K562 (cell line): ENCODE measurements at regions not wholly inside any gene's neighbourhood (a gene's known extent, or its start where the extent isn't known, plus 50 kb on each side); places are given as distances from the start of the nearest gene placed in this dataset.
A peak's percentile ranks its signal among the peaks of the same experiment; 100 is the strongest.

Experiments
- CHD1 ChIP-seq: fragments of 200-600 bp; sonication (generic); IDR thresholded peaks from one replicate; pipeline ENCODE4 v1.6.1; 2012; ENCODE audit warnings: mild to moderate bottlenecking, moderate library complexity, low read length, inconsistent platforms
- CTBP1 ChIP-seq: fragments of 450-650 bp; IDR thresholded peaks from 2 replicates; pipeline ENCODE4 v1.6.1; 2016; ENCODE audit warnings: borderline replicate concordance
- GTF2F1 ChIP-seq: IDR thresholded peaks from 2 replicates; pipeline ENCODE4 v1.6.1; 2011; ENCODE audit warnings: low read depth, low read length, improper control_type of control experiment
- HMG20A ChIP-seq: fragments of 450-650 bp; formaldehyde crosslinking; conservative IDR thresholded peaks from 2 replicates; pipeline ENCODE4 v1.4.0; 2020; ENCODE audit warnings: mild to moderate bottlenecking, mixed read lengths
- JUN ChIP-seq, 2 experiments: sonication (generic) in 1 of 2; formaldehyde crosslinking in 1 of 2; IDR thresholded peaks; 2 replicates each; pipeline versions ENCODE4 v1.6.1 to v1.8.0; 2012 to 2022; ENCODE audit warnings: borderline replicate concordance in 2 of 2, mild to moderate bottlenecking in 2 of 2, improper control_type of control experiment in 1 of 2, low read depth in 1 of 2, low read length in 1 of 2, missing genetic modification reagents in 1 of 2
- MAZ ChIP-seq, 2 experiments: fragments of 450-650 bp in 1 of 2; sonication (generic) in 1 of 2; formaldehyde crosslinking; IDR thresholded peaks in 1 of 2; conservative IDR thresholded peaks in 1 of 2; 2 replicates each; pipeline versions ENCODE4 v1.4.0 to v1.5.0; 2020; ENCODE audit warnings: mild to moderate bottlenecking in 1 of 2, missing genetic modification reagents in 1 of 2
- MTA3 ChIP-seq: fragments of 450-650 bp; formaldehyde crosslinking; IDR thresholded peaks from 2 replicates; pipeline ENCODE4 v1.6.1; 2017; ENCODE audit warnings: mild to moderate bottlenecking, borderline replicate concordance
- PHB2 ChIP-seq: fragments of 450-650 bp; IDR thresholded peaks from 2 replicates; pipeline ENCODE4 v1.6.1; 2017; ENCODE audit warnings: low read depth
- RNF2 ChIP-seq: sonication (generic); IDR thresholded peaks from 2 replicates; pipeline ENCODE4 v1.6.1; 2016
- TEAD1 ChIP-seq, 2 experiments: fragments of 450-650 bp in 1 of 2; sonication (generic) in 1 of 2; formaldehyde crosslinking; IDR thresholded peaks; 2 replicates each; pipeline versions ENCODE4 v1.4.0 to v1.8.0; 2020 to 2022; ENCODE audit warnings: mild to moderate bottlenecking in 2 of 2, missing genetic modification reagents in 1 of 2
- TGIF2 ChIP-seq: sonication (generic); formaldehyde crosslinking; IDR thresholded peaks from 2 replicates; pipeline ENCODE4 v1.8.1; 2022; ENCODE audit warnings: mild to moderate bottlenecking, missing genetic modification reagents, moderate library complexity
- ZC3H8 ChIP-seq: fragments of 450-650 bp; IDR thresholded peaks from 2 replicates; pipeline ENCODE4 v1.6.1; 2017
- ZFPM2 ChIP-seq: fragments of 250-450 bp; sonication (Bioruptor Pico); IDR thresholded peaks from 2 replicates; pipeline ENCODE4 v1.5.1; 2022; ENCODE audit warnings: mild to moderate bottlenecking
- ZNF143 ChIP-seq: sonication (generic); formaldehyde crosslinking; IDR thresholded peaks from 2 replicates; pipeline ENCODE4 v1.9.0; 2022; ENCODE audit warnings: mild to moderate bottlenecking, missing genetic modification reagents
- ZNF24 ChIP-seq: fragments of 450-650 bp; IDR thresholded peaks from 2 replicates; pipeline ENCODE4 v1.6.1; 2016
- TF ChIP-seq, protein P1 (sequence below), 2 experiments: fragments of 450-650 bp; conservative IDR thresholded peaks; 2 replicates each; pipeline ENCODE4 v1.6.1; 2017; ENCODE audit warnings: mild to moderate bottlenecking in 2 of 2, moderate library complexity in 2 of 2
- TF ChIP-seq, protein P2 (sequence below): sonication (generic); formaldehyde crosslinking; IDR thresholded peaks from 2 replicates; pipeline ENCODE4 v1.8.0; 2022; ENCODE audit warnings: missing genetic modification reagents, mild to moderate bottlenecking, borderline replicate concordance
- TF ChIP-seq, protein P3 (sequence below): conservative IDR thresholded peaks from 2 replicates; pipeline ENCODE4 v1.6.1; 2011; ENCODE audit warnings: low read depth, mild to moderate bottlenecking, low read length; ENCODE audit not compliant: control insufficient read depth
- TF ChIP-seq, protein P4 (sequence below): fragments of 450-650 bp; formaldehyde crosslinking; IDR thresholded peaks from 2 replicates; pipeline ENCODE4 v1.4.0; 2022; ENCODE audit warnings: mild to moderate bottlenecking, moderate library complexity
- TF ChIP-seq, protein P5 (sequence below): fragments of 250-450 bp; sonication (Bioruptor Pico); IDR thresholded peaks from 2 replicates; pipeline ENCODE4 v1.8.0; 2022; ENCODE audit warnings: inconsistent platforms, mild to moderate bottlenecking, moderate library complexity, borderline replicate concordance

DNA sequence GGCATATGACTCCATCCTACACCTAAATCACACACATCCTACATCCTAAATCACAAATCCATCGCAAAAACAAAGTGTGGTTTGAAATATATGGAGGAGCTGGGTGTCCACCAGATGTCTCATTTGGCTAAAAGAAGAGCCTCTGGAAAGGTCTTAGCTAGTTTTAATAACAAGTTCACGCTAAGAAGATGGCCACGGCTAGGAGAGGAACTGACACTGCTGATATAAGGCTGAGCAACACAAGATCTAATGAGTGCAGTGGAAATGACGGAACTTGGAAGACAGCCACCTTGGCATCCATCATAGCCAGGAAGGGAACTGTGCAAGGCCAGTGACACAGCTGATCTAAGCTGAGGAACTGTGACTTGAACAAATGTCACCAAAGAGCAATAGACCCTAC lies 60.0 kb upstream of the AGAP1 start (continued):
- TF ChIP-seq, protein P1, sequence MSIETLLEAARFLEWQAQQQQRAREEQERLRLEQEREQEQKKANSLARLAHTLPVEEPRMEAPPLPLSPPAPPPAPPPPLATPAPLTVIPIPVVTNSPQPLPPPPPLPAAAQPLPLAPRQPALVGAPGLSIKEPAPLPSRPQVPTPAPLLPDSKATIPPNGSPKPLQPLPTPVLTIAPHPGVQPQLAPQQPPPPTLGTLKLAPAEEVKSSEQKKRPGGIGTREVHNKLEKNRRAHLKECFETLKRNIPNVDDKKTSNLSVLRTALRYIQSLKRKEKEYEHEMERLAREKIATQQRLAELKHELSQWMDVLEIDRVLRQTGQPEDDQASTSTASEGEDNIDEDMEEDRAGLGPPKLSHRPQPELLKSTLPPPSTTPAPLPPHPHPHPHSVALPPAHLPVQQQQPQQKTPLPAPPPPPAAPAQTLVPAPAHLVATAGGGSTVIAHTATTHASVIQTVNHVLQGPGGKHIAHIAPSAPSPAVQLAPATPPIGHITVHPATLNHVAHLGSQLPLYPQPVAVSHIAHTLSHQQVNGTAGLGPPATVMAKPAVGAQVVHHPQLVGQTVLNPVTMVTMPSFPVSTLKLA (conservative IDR thresholded peaks at IDR 0.05) = peak in 1 of 2 experiments; percentile 28; a peak in 1 of 4 replicates
- TF ChIP-seq JUN (IDR thresholded peaks at IDR 0.05; ENCODE audit: borderline replicate concordance, low read depth, low read length) (no peak), JUN (CRISPR knock-in tag; IDR thresholded peaks at IDR 0.05; ENCODE audit: borderline replicate concordance) (no peak), ZFPM2 (CRISPR knock-in tag) (no peak), CTBP1 (peak; percentile 56; the same call in 1 of the 2 replicates), GTF2F1 (no peak), TGIF2 (CRISPR knock-in tag) (no peak), TEAD1 (CRISPR knock-in tag; IDR thresholded peaks at IDR 0.05) (0 out of 4 replicates have a peak, but pooled peaks of 1 of the 2 experiments have one; percentile 28), PHB2 (no peak), MTA3 (peak; percentile 30; the same call in 1 of the 2 replicates), ZNF24 (peak; percentile 84), RNF2 (no peak; the same call in 1 of the 2 replicates), HMG20A (CRISPR knock-in tag) (no peak), ZNF143 (CRISPR knock-in tag) (no peak), ZC3H8 (no peak), MAZ (CRISPR knock-in tag; conservative IDR thresholded peaks at IDR 0.05 in 1 of 2, IDR thresholded peaks at IDR 0.05 in 1 of 2) (no peak), CHD1 (no peak)
- TF ChIP-seq, protein P2, sequence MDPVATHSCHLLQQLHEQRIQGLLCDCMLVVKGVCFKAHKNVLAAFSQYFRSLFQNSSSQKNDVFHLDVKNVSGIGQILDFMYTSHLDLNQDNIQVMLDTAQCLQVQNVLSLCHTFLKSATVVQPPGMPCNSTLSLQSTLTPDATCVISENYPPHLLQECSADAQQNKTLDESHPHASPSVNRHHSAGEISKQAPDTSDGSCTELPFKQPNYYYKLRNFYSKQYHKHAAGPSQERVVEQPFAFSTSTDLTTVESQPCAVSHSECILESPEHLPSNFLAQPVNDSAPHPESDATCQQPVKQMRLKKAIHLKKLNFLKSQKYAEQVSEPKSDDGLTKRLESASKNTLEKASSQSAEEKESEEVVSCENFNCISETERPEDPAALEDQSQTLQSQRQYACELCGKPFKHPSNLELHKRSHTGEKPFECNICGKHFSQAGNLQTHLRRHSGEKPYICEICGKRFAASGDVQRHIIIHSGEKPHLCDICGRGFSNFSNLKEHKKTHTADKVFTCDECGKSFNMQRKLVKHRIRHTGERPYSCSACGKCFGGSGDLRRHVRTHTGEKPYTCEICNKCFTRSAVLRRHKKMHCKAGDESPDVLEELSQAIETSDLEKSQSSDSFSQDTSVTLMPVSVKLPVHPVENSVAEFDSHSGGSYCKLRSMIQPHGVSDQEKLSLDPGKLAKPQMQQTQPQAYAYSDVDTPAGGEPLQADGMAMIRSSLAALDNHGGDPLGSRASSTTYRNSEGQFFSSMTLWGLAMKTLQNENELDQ = no peak
- TF ChIP-seq, protein P3, sequence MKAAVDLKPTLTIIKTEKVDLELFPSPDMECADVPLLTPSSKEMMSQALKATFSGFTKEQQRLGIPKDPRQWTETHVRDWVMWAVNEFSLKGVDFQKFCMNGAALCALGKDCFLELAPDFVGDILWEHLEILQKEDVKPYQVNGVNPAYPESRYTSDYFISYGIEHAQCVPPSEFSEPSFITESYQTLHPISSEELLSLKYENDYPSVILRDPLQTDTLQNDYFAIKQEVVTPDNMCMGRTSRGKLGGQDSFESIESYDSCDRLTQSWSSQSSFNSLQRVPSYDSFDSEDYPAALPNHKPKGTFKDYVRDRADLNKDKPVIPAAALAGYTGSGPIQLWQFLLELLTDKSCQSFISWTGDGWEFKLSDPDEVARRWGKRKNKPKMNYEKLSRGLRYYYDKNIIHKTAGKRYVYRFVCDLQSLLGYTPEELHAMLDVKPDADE = no peak
- TF ChIP-seq, protein P4, sequence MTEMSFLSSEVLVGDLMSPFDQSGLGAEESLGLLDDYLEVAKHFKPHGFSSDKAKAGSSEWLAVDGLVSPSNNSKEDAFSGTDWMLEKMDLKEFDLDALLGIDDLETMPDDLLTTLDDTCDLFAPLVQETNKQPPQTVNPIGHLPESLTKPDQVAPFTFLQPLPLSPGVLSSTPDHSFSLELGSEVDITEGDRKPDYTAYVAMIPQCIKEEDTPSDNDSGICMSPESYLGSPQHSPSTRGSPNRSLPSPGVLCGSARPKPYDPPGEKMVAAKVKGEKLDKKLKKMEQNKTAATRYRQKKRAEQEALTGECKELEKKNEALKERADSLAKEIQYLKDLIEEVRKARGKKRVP (CRISPR knock-in tag) = no peak
- TF ChIP-seq, protein P5, sequence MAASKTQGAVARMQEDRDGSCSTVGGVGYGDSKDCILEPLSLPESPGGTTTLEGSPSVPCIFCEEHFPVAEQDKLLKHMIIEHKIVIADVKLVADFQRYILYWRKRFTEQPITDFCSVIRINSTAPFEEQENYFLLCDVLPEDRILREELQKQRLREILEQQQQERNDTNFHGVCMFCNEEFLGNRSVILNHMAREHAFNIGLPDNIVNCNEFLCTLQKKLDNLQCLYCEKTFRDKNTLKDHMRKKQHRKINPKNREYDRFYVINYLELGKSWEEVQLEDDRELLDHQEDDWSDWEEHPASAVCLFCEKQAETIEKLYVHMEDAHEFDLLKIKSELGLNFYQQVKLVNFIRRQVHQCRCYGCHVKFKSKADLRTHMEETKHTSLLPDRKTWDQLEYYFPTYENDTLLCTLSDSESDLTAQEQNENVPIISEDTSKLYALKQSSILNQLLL (CRISPR knock-in tag) = no peak
